Mesodermal cell (in vitro differentiated cells): ENCODE measurements at regions not wholly inside any gene's neighbourhood (a gene's known extent, or its start where the extent isn't known, plus 50 kb on each side); places are given as distances from the start of the nearest gene placed in this dataset.
"Not testable (repeated sequence)": the region's sequence is repeated elsewhere in the genome, so short reads cannot be mapped to it uniquely, and the experiment has no call there.

Experiments
- H3K27ac ChIP-seq: 2 replicates; pipeline ENCODE4 v1.7.0; 2013; ENCODE audit warnings: mild to moderate bottlenecking, low read depth, low read length, moderate library complexity; ENCODE audit not compliant: severe bottlenecking
- H3K36me3 ChIP-seq: 2 replicates; pipeline ENCODE4 v1.7.1; 2013; ENCODE audit warnings: mild to moderate bottlenecking, low read length, moderate library complexity; ENCODE audit not compliant: control insufficient read depth, insufficient read depth
- H3K4me1 ChIP-seq: one replicate; pipeline ENCODE4 v1.7.1; 2013; ENCODE audit warnings: mild to moderate bottlenecking, low read length; ENCODE audit not compliant: insufficient read depth, control insufficient read depth, poor library complexity, severe bottlenecking
- H3K4me3 ChIP-seq: 2 replicates; pipeline ENCODE4 v1.7.0; 2013; ENCODE audit warnings: low read length, control low read depth, mild to moderate bottlenecking; ENCODE audit not compliant: insufficient read depth, poor library complexity, severe bottlenecking; ENCODE audit errors: extremely low read depth
- H3K9me3 ChIP-seq: 2 replicates; pipeline ENCODE4 v1.7.1; 2013; ENCODE audit warnings: mild to moderate bottlenecking, low read length, moderate library complexity; ENCODE audit not compliant: control insufficient read depth
- WGBS, 2 experiments: methylation state at CpG; one replicate each; pipeline ENCODE4 v1.1.5; 2013; ENCODE audit warnings: missing lambda C conversion rate in 2 of 2; ENCODE audit not compliant: insufficient coverage in 2 of 2; 5-methylcytosine and 5-hydroxymethylcytosine counted together

GRCh38 chr6:168168936-168169335 is 89.9 kb upstream of the FRMD1 start:
- 93 to 96% methylated on average over 7 to 8 of the region's 12 CpGs for WGBS, 2 experiments
- peaks cover 10% of the 10 kb centered on the region for H3K9me3 ChIP-seq
- not testable (repeated sequence) for H3K4me1 ChIP-seq, H3K27ac ChIP-seq, H3K4me3 ChIP-seq, H3K36me3 ChIP-seq

- H3K4me3 ChIP-seq, H3K4me1 ChIP-seq, H3K36me3 ChIP-seq, H3K27ac ChIP-seq: not testable (repeated sequence)
- H3K9me3 ChIP-seq: peaks cover 10% of the 10 kb centered on the region
- 92% methylated on average over 6 to 7 of the region's 13 CpGs for WGBS, 2 experiments
Observed at GRCh38 chr6:168168330-168168729, 89.3 kb upstream of the FRMD1 start.

- Histone ChIP-seq H3K4me3 (no peak overlapping the region), H3K4me1 (no peaks in the 10 kb centered on the region), H3K9me3 (peaks cover 10% of the 10 kb centered on the region), H3K27ac (no peak overlapping the region), H3K36me3 (no peaks in the 10 kb centered on the region)
- 92 to 100% methylated on average over 2 to 8 of the region's 12 CpGs for WGBS, 2 experiments
Observed at GRCh38 chr6:168167431-168168315, 88.7 kb upstream of the FRMD1 start.

- Histone ChIP-seq H3K36me3 (no peaks in the 10 kb centered on the region), H3K27ac (no peak overlapping the region), H3K9me3 (peaks cover 10% of the 10 kb centered on the region), H3K4me1 (no peaks in the 10 kb centered on the region), H3K4me3 (no peak overlapping the region)
- 91 to 98% methylated on average over 6 to 7 of the region's 7 CpGs for WGBS, 2 experiments
Observed at GRCh38 chr6:168166627-168167026, 87.6 kb upstream of the FRMD1 start.

GRCh38 chr6:168165891-168166290 is 86.9 kb upstream of the FRMD1 start:
- no peaks in the 10 kb centered on the region for H3K36me3 ChIP-seq
- no peak overlapping the region for H3K4me3 ChIP-seq
- no peaks in the 10 kb centered on the region for H3K4me1 ChIP-seq
- H3K27ac ChIP-seq: no peak overlapping the region
- 88 to 100% methylated on average over 6 of the region's 6 CpGs for WGBS, 2 experiments
- H3K9me3 ChIP-seq: peaks cover 10% of the 10 kb centered on the region

- Histone ChIP-seq H3K9me3 (peaks cover 10% of the 10 kb centered on the region), H3K27ac (no peak overlapping the region), H3K4me1 (no peaks in the 10 kb centered on the region), H3K36me3 (no peaks in the 10 kb centered on the region), H3K4me3 (no peak overlapping the region)
- 91 to 93% methylated on average over 6 of the region's 9 CpGs for WGBS, 2 experiments
Observed at GRCh38 chr6:168165373-168165772, 86.4 kb upstream of the FRMD1 start.

- H3K4me3 ChIP-seq: no peak overlapping the region
- H3K4me1 ChIP-seq: no peaks in the 10 kb centered on the region
- peaks cover 8% of the 10 kb centered on the region for H3K9me3 ChIP-seq
- no peaks in the 10 kb centered on the region for H3K36me3 ChIP-seq
- no peak overlapping the region for H3K27ac ChIP-seq
- 93 to 95% methylated on average over 6 to 7 of the region's 8 CpGs for WGBS, 2 experiments
Observed at GRCh38 chr6:168164462-168165061, 85.5 kb upstream of the FRMD1 start.

GRCh38 chr6:168163096-168163731 is 84.2 kb upstream of the FRMD1 start:
- Histone ChIP-seq H3K36me3 (no peaks in the 10 kb centered on the region), H3K4me3 (no peak overlapping the region), H3K27ac (peak overlapping the region; percentile 29), H3K9me3 (peaks cover 2% of the 10 kb centered on the region), H3K4me1 (peaks cover 3% of the 10 kb centered on the region)
- 73 to 88% methylated on average over 9 to 11 of the region's 14 CpGs for WGBS, 2 experiments

GRCh38 chr6:168162366-168162765 is 83.4 kb upstream of the FRMD1 start:
- Histone ChIP-seq H3K9me3 (no peaks in the 10 kb centered on the region), H3K36me3 (no peaks in the 10 kb centered on the region), H3K4me1 (peaks cover 10% of the 10 kb centered on the region), H3K4me3 (no peak overlapping the region), H3K27ac (no peak overlapping the region)
- WGBS, 2 experiments: 89 to 100% methylated on average over 3 of the region's 6 CpGs

- Histone ChIP-seq H3K4me1 (peaks cover 18% of the 10 kb centered on the region), H3K27ac (no peak overlapping the region), H3K9me3 (no peaks in the 10 kb centered on the region), H3K36me3 (no peaks in the 10 kb centered on the region), H3K4me3 (no peak overlapping the region)
- WGBS, 2 experiments: 92 to 96% methylated on average over 13 to 14 of the region's 16 CpGs
Observed at GRCh38 chr6:168161371-168161750, 82.3 kb upstream of the FRMD1 start.
